NT2/D1 (cell line): ENCODE measurements at regions not wholly inside any gene's neighbourhood (a gene's known extent, or its start where the extent isn't known, plus 50 kb on each side); places are given as distances from the start of the nearest gene placed in this dataset.
"Not testable (repeated sequence)": the region's sequence is repeated elsewhere in the genome, so short reads cannot be mapped to it uniquely, and the experiment has no call there.

Source experiments
- DNase-seq: peaks from one replicate; pipeline ENCODE4 v3.0.0-alpha.2; 2011; ENCODE audit warnings: low read depth, low spot score
- H3K27me3 ChIP-seq: 2 replicates; pipeline ENCODE4 v1.6.0; 2011; ENCODE audit warnings: mild to moderate bottlenecking; ENCODE audit not compliant: insufficient read length, insufficient read depth
- H3K36me3 ChIP-seq: 2 replicates; pipeline ENCODE4 v1.6.1; 2011; ENCODE audit warnings: mild to moderate bottlenecking, low read length, mixed read lengths; ENCODE audit not compliant: insufficient read depth, insufficient read length
- H3K4me1 ChIP-seq: 2 replicates; pipeline ENCODE4 v1.5.1; 2011; ENCODE audit not compliant: insufficient read depth, insufficient read length
- H3K4me3 ChIP-seq: 2 replicates; pipeline ENCODE4 v1.5.1; 2011; ENCODE audit warnings: low read depth; ENCODE audit not compliant: insufficient read length
- H3K9ac ChIP-seq: 2 replicates; pipeline ENCODE4 v1.6.0; 2011; ENCODE audit warnings: low read depth; ENCODE audit not compliant: insufficient read length
- H3K9me3 ChIP-seq: 2 replicates; pipeline ENCODE4 v1.5.1; 2011; ENCODE audit warnings: mild to moderate bottlenecking, low read length; ENCODE audit not compliant: insufficient read depth
- SUZ12 ChIP-seq: IDR thresholded peaks from 2 replicates; pipeline ENCODE4 v1.6.1; 2011; ENCODE audit not compliant: insufficient read length, insufficient read depth; ENCODE audit errors: extremely low read depth
- YY1 ChIP-seq: IDR thresholded peaks from 2 replicates; pipeline ENCODE4 v1.6.1; 2011; ENCODE audit not compliant: insufficient read length, insufficient read depth
- ZNF274 ChIP-seq: IDR thresholded peaks from 2 replicates; pipeline ENCODE4 v1.6.1; 2011; ENCODE audit warnings: mild to moderate bottlenecking, low read depth, low read length

DNA sequence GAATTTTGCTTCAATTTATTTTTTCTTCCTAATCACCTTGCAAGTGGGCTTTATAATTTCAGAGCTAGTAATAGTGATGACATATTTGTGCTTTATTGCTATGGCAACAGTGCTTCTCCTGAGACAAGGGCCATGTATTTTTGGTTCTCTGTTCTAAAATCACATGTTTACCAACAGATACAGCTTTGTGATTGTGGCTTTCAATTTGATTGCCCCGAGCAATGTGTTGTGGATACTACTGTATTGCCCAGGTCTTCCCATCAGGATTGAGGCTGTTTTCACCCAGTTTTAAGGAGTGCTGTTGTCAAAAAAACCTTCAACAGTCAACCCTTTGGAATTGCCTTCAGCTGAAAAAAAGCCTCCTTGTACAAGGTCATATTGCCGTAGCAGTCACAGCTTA, 841.4 kb upstream of the VRK2 start:
- no peaks in the 10 kb centered on the region for H3K27me3 ChIP-seq
- H3K4me1 ChIP-seq: no peaks in the 10 kb centered on the region
- H3K9ac ChIP-seq: no peak overlapping the region
- H3K4me3 ChIP-seq: no peak overlapping the region
- H3K36me3 ChIP-seq: no peaks in the 10 kb centered on the region
- DNase-seq: no peak
- no peaks in the 10 kb centered on the region for H3K9me3 ChIP-seq
- no peak for TF ChIP-seq YY1

DNA sequence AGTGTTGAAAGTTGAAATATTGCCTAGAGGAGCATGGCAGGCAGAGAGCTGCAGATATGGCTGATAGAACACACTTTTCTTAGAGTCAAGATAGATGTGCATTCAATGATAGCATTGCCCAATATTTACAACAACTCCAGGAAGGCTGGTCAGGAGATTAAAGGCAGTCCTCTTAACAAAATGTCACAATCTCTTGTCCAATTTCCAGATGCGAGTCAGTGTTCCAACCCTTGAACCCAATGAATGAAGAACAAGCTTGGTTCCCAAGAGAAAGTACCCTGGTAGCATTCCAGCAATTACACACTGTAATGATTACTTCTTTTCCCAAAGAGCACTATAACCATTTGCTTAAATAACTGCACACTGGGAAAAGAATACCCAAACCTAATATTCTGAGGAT, 839.4 kb upstream of the VRK2 start:
- Histone ChIP-seq H3K27me3 (no peaks in the 10 kb centered on the region), H3K9ac (no peak overlapping the region), H3K36me3 (no peaks in the 10 kb centered on the region), H3K4me3 (no peak overlapping the region), H3K9me3 (no peaks in the 10 kb centered on the region), H3K4me1 (no peaks in the 10 kb centered on the region)
- TF ChIP-seq SUZ12 (no peak), YY1 (no peak), ZNF274 (no peak)
- DNase-seq: no peak

DNA sequence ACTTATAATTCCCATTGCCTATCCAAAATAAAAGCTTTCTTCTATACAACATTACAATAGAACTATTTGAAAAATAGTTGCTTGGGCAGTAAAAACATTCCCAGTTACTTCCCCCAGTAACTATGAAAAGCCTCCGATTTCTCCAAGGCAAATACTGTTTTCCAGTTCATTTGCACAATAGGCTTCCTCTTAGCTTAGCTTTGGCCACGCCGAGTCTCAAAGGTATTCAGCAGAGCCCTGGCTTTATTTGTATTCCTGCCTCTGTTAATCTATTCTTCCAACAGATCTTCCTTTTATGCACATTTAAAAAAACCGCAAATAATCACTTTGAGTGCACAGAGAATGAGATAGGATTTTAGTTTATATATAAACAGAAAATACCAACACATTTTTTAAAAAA, 836.8 kb upstream of the VRK2 start:
- H3K4me3 ChIP-seq: no peak overlapping the region
- TF ChIP-seq ZNF274 (no peak), SUZ12 (no peak), YY1 (no peak)
- no peaks in the 10 kb centered on the region for H3K4me1 ChIP-seq
- no peak for DNase-seq
- H3K9me3 ChIP-seq: no peaks in the 10 kb centered on the region
- H3K27me3 ChIP-seq: no peaks in the 10 kb centered on the region
- no peaks in the 10 kb centered on the region for H3K36me3 ChIP-seq
- no peak overlapping the region for H3K9ac ChIP-seq

DNA sequence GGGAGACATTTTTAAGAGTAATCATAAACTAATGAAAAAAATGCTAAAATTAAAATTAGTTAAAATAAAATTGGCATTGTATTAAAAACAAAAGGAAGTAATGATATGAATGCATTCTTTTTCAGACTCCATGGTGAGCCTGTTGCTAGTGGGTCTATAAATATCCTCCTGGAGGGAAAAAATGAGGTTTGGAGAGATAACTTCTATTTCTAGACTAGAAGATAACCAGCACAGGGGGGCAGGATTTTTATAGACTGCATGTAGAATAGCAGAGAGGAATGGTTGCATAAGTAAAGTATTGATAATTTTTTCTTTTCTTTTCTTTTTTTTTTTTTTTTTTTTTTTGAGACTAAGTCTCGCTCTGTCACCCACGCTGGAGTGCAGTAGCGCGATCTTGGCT, 835.8 kb upstream of the VRK2 start:
- no peak for DNase-seq
- Histone ChIP-seq H3K27me3 (no peaks in the 10 kb centered on the region), H3K9ac (no peak overlapping the region), H3K9me3 (no peaks in the 10 kb centered on the region), H3K4me1 (no peaks in the 10 kb centered on the region), H3K4me3 (no peak overlapping the region), H3K36me3 (no peaks in the 10 kb centered on the region)
- TF ChIP-seq ZNF274 (no peak), YY1 (no peak), SUZ12 (no peak)

DNA sequence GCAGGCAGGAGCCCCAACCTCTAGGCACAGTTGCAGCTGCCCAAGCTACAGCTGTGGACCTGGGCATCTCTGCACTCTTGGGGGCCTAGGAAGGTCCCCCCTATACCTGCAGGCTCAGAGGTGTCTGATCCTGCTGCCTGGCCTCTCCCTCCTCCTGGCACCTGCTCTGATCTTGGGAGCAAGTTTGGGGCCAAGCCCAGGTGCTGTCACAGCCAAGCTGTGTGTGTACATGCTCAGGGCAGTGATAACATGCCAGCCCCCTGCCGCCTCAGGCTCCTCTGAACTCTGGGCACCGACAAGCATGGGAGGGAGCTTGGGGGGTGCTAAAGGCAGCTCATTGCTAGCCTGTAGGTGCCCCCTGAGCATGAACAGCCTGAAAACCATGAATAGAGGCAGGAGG, 829.6 kb upstream of the VRK2 start:
- no peak overlapping the region for H3K9ac ChIP-seq

GRCh38 chr2:57218206-57218605, 828.4 kb upstream of the VRK2 start:
- H3K4me3 ChIP-seq: no peak overlapping the region

More for the DNA sequence above, 829.6 kb upstream of the VRK2 start:
- peaks cover 14% of the 10 kb centered on the region; the same call in 1 of the 2 replicates for H3K9me3 ChIP-seq
- no peak overlapping the region for H3K4me3 ChIP-seq
- H3K36me3 ChIP-seq: no peaks in the 10 kb centered on the region
- no peaks in the 10 kb centered on the region for H3K27me3 ChIP-seq
- no peak for DNase-seq
- TF ChIP-seq ZNF274: no peak
- no peak for TF ChIP-seq SUZ12
- no peak for TF ChIP-seq YY1
- H3K4me1 ChIP-seq: no peaks in the 10 kb centered on the region

GRCh38 chr2:57229706-57230105, 816.9 kb upstream of the VRK2 start:
- not testable (repeated sequence) for H3K4me3 ChIP-seq, H3K9ac ChIP-seq, DNase-seq, H3K36me3 ChIP-seq, H3K4me1 ChIP-seq, H3K9me3 ChIP-seq, H3K27me3 ChIP-seq

More at GRCh38 chr2:57218206-57218605, 828.4 kb upstream of the VRK2 start:
- Histone ChIP-seq H3K4me1 (no peaks in the 10 kb centered on the region), H3K27me3 (no peaks in the 10 kb centered on the region), H3K9me3 (peaks cover 14% of the 10 kb centered on the region; the same call in 1 of the 2 replicates), H3K9ac (no peak overlapping the region), H3K36me3 (no peaks in the 10 kb centered on the region)
- no peak for DNase-seq
- no peak for TF ChIP-seq SUZ12
- TF ChIP-seq YY1: no peak
- TF ChIP-seq ZNF274: no peak

GRCh38 chr2:57232341-57232740, 814.3 kb upstream of the VRK2 start:
- H3K9me3 ChIP-seq, DNase-seq, H3K27me3 ChIP-seq, H3K9ac ChIP-seq, H3K36me3 ChIP-seq, H3K4me1 ChIP-seq, H3K4me3 ChIP-seq: not testable (repeated sequence)

- not testable (repeated sequence) for H3K4me1 ChIP-seq, H3K9ac ChIP-seq, H3K27me3 ChIP-seq, H3K36me3 ChIP-seq, DNase-seq, H3K4me3 ChIP-seq
- peaks cover 30% of the 10 kb centered on the region; the same call in 1 of the 2 replicates for H3K9me3 ChIP-seq
Observed at GRCh38 chr2:57251495-57251894, 795.1 kb upstream of the VRK2 start.

- H3K4me3 ChIP-seq, H3K27me3 ChIP-seq, DNase-seq, H3K9me3 ChIP-seq, H3K36me3 ChIP-seq, H3K4me1 ChIP-seq, H3K9ac ChIP-seq: not testable (repeated sequence)
Observed at GRCh38 chr2:57276408-57276807, 770.2 kb upstream of the VRK2 start.
